IMR-90 (cell line): ENCODE measurements at regions not wholly inside any gene's neighbourhood (a gene's known extent, or its start where the extent isn't known, plus 50 kb on each side); places are given as distances from the start of the nearest gene placed in this dataset.
A peak's percentile ranks its signal among the peaks of the same experiment; 100 is the strongest.

Experiments used
- ATAC-seq: fragments of 200-7000 bp; cut with Tn5 transposase; 2 replicates; pipeline ENCODE4 v1.9.1; 2020; ENCODE audit warnings: low read depth, mild to moderate bottlenecking, moderate library complexity
- BruUV-seq: library from RNA; stranded (reverse); fragments of 400-500 nt; replicated peaks from 2 replicates; lab custom pipeline; 2021; lab: Mats Ljungman, UMichigan
- CTCF ChIA-PET: fragments of 300-600 bp; formaldehyde crosslinking; extraction: SDS; loops from one replicate; lab custom pipeline; 2021; ENCODE audit warnings: antibody characterized with exemption; lab: Yijun Ruan, JAX
- POLR2A ChIA-PET: fragments of 300-600 bp; sonication (Branson Sonifier 250); formaldehyde crosslinking; loops from one replicate; lab custom pipeline; 2022; ENCODE audit warnings: antibody characterized with exemption; ENCODE audit not compliant: unreplicated experiment; lab: Charles Lee
- DNase-seq: peaks from one replicate; pipeline ENCODE4 v3.0.0; 2013
- H2AFZ ChIP-seq: replicated peaks from 2 replicates; pipeline ENCODE3; 2013; ENCODE audit warnings: low read length, mild to moderate bottlenecking; ENCODE audit not compliant: poor library complexity
- H2AK5ac ChIP-seq: 2 replicates; pipeline ENCODE4 v1.6.1; 2013; ENCODE audit warnings: low read depth, low read length, inconsistent platforms
- H2AK9ac ChIP-seq: replicated peaks from 2 replicates; pipeline ENCODE3; 2013; ENCODE audit warnings: mild to moderate bottlenecking, low read depth, low read length, moderate library complexity; ENCODE audit not compliant: poor library complexity
- H2BK120ac ChIP-seq: 2 replicates; pipeline ENCODE4 v1.6.1; 2013; ENCODE audit warnings: low read depth, low read length, inconsistent platforms
- H2BK15ac ChIP-seq: 3 replicates; pipeline ENCODE4 v1.6.1; 2013; ENCODE audit warnings: low read depth, low read length, inconsistent platforms
- H2BK20ac ChIP-seq: 2 replicates; pipeline ENCODE4 v1.6.1; 2013; ENCODE audit warnings: low read depth, mild to moderate bottlenecking, inconsistent platforms, low read length, moderate library complexity
- H2BK5ac ChIP-seq: 2 replicates; pipeline ENCODE4 v1.6.1; 2013; ENCODE audit warnings: mild to moderate bottlenecking, low read depth, low read length, inconsistent platforms; ENCODE audit not compliant: poor library complexity, severe bottlenecking
- H3K14ac ChIP-seq: replicated peaks from 2 replicates; pipeline ENCODE4 v1.6.1; 2013; ENCODE audit warnings: low read depth, low read length, inconsistent platforms
- H3K18ac ChIP-seq: 2 replicates; pipeline ENCODE4 v1.6.1; 2013; ENCODE audit warnings: low read depth, low read length, control low read depth
- H3K23ac ChIP-seq: 2 replicates; pipeline ENCODE4 v1.6.1; 2013; ENCODE audit warnings: low read depth, low read length, inconsistent platforms
- H3K27ac ChIP-seq: 2 replicates; pipeline ENCODE4 v1.5.1; 2013; ENCODE audit warnings: mild to moderate bottlenecking, control low read depth, low read length; ENCODE audit not compliant: insufficient read depth
- H3K27me3 ChIP-seq: 2 replicates; pipeline ENCODE4 v1.6.1; 2013; ENCODE audit warnings: low read length; ENCODE audit not compliant: control insufficient read depth, insufficient read depth
- H3K36me3 ChIP-seq: 2 replicates; pipeline ENCODE4 v1.6.1; 2013; ENCODE audit warnings: low read length, mixed read lengths; ENCODE audit not compliant: control insufficient read depth, insufficient read depth
- H3K4ac ChIP-seq: 2 replicates; pipeline ENCODE4 v1.6.1; 2013; ENCODE audit warnings: low read depth, low read length, inconsistent platforms
- H3K4me1 ChIP-seq: 2 replicates; pipeline ENCODE4 v1.6.1; 2013; ENCODE audit warnings: low read length, mixed read lengths; ENCODE audit not compliant: control insufficient read depth, insufficient read depth
- H3K4me2 ChIP-seq: 2 replicates; pipeline ENCODE4 v1.6.1; 2013; ENCODE audit warnings: low read depth, mild to moderate bottlenecking, control low read depth, low read length, moderate library complexity
- H3K4me3 ChIP-seq: 2 replicates; pipeline ENCODE4 v1.5.1; 2013; ENCODE audit warnings: low read depth, mild to moderate bottlenecking, control low read depth, low read length, moderate library complexity; ENCODE audit not compliant: insufficient read depth
- H3K56ac ChIP-seq: 2 replicates; pipeline ENCODE4 v1.6.1; 2013; ENCODE audit warnings: low read length, inconsistent platforms; ENCODE audit not compliant: insufficient read depth; ENCODE audit errors: extremely low read depth
- H3K79me1 ChIP-seq, 2 experiments: 2 replicates each; pipeline ENCODE4 v1.6.1; 2013; ENCODE audit warnings: low read length in 2 of 2, inconsistent platforms in 1 of 2, low read depth in 1 of 2
- H3K9ac ChIP-seq: 2 replicates; pipeline ENCODE4 v1.6.1; 2013; ENCODE audit warnings: low read depth, low read length, control low read depth
- H3K9me1 ChIP-seq: 2 replicates; pipeline ENCODE4 v1.6.1; 2013; ENCODE audit warnings: low read length, inconsistent platforms; ENCODE audit not compliant: insufficient read depth
- H3K9me3 ChIP-seq: 2 replicates; pipeline ENCODE4 v1.6.1; 2013; ENCODE audit warnings: low read length; ENCODE audit not compliant: control insufficient read depth, insufficient read depth
- H4K20me1 ChIP-seq: 2 replicates; pipeline ENCODE4 v1.6.1; 2013; ENCODE audit warnings: low read length, inconsistent platforms; ENCODE audit not compliant: insufficient read depth
- H4K5ac ChIP-seq: 2 replicates; pipeline ENCODE4 v1.6.1; 2013; ENCODE audit warnings: mild to moderate bottlenecking, low read depth, low read length, control low read depth
- H4K8ac ChIP-seq, 2 experiments: 2 replicates each; pipeline ENCODE4 v1.6.1; 2013; ENCODE audit warnings: low read depth in 2 of 2, low read length in 2 of 2, control low read depth in 1 of 2, inconsistent platforms in 1 of 2
- H4K91ac ChIP-seq: 2 replicates; pipeline ENCODE4 v1.6.1; 2013; ENCODE audit warnings: low read depth, low read length, inconsistent platforms; ENCODE audit not compliant: insufficient read depth
- BHLHE40 ChIP-seq: fragments of 150-350 bp; IDR thresholded peaks from 2 replicates; pipeline ENCODE4 v1.6.1; 2016; ENCODE audit warnings: mild to moderate bottlenecking, low read depth, low read length
- CEBPB ChIP-seq: IDR thresholded peaks from 2 replicates; pipeline ENCODE4 v1.6.1; 2012; ENCODE audit warnings: low read depth, low read length, improper control_type of control experiment
- CHD1 ChIP-seq: IDR thresholded peaks from 2 replicates; pipeline ENCODE4 v1.6.1; 2012; ENCODE audit warnings: low read depth, low read length, improper control_type of control experiment
- FOS ChIP-seq: fragments of 150-350 bp; IDR thresholded peaks from 2 replicates; pipeline ENCODE4 v1.6.1; 2016; ENCODE audit warnings: low read depth, low read length
- MAFK ChIP-seq: IDR thresholded peaks from 2 replicates; pipeline ENCODE4 v1.6.1; 2012; ENCODE audit warnings: low read depth, low read length, improper control_type of control experiment
- MAZ ChIP-seq: IDR thresholded peaks from 2 replicates; pipeline ENCODE4 v1.6.1; 2012; ENCODE audit warnings: low read depth, mild to moderate bottlenecking, low read length, improper control_type of control experiment, moderate library complexity, borderline replicate concordance
- MXI1 ChIP-seq: IDR thresholded peaks from 2 replicates; pipeline ENCODE4 v1.6.1; 2012; ENCODE audit warnings: low read depth, mild to moderate bottlenecking, low read length, moderate library complexity, borderline replicate concordance
- NFE2L2 ChIP-seq: fragments of 150-350 bp; IDR thresholded peaks from 2 replicates; pipeline ENCODE4 v1.6.1; 2016; ENCODE audit warnings: low read depth, mild to moderate bottlenecking, low read length
- POLR2A ChIP-seq: IDR thresholded peaks from 2 replicates; pipeline ENCODE4 v1.6.1; 2012; ENCODE audit warnings: mild to moderate bottlenecking, low read depth, low read length
- RAD21 ChIP-seq: IDR thresholded peaks from 2 replicates; pipeline ENCODE4 v1.6.1; 2012; ENCODE audit warnings: low read length, improper control_type of control experiment
- RCOR1 ChIP-seq: IDR thresholded peaks from 2 replicates; pipeline ENCODE4 v1.6.1; 2012; ENCODE audit warnings: mild to moderate bottlenecking, low read length, improper control_type of control experiment; ENCODE audit not compliant: insufficient replicate concordance
- RFX5 ChIP-seq: IDR thresholded peaks from 2 replicates; pipeline ENCODE4 v1.8.0; 2012; ENCODE audit warnings: low read depth, mild to moderate bottlenecking, low read length, moderate library complexity
- SMC3 ChIP-seq: fragments of 150-350 bp; IDR thresholded peaks from 2 replicates; pipeline ENCODE4 v1.6.1; 2016; ENCODE audit warnings: low read depth, mild to moderate bottlenecking, antibody characterized with exemption, low read length, moderate library complexity
- WGBS, 2 experiments: methylation state at CpG; one replicate each; pipeline versions ENCODE4 v1.1.5 to v1.1.7; 2013; ENCODE audit warnings: missing lambda C conversion rate in 2 of 2; ENCODE audit not compliant: insufficient read length in 1 of 2; ENCODE audit errors: extremely low coverage in 2 of 2; 5-methylcytosine and 5-hydroxymethylcytosine counted together
- dilution Hi-C: fragments of 300-500 bp; cut with HindIII; formaldehyde crosslinking; loops from one replicate; pipeline ENCODE4 v1.14.3; 2018; ENCODE audit warnings: low sequenced_read_pairs; ENCODE audit not compliant: unreplicated experiment
- in situ Hi-C: fragments of 300-500 bp; cut with MboI; formaldehyde crosslinking; loops from 3 replicates; pipeline ENCODE4 v1.14.3; 2019; ENCODE audit warnings: low sequenced_read_pairs, inconsistent platforms, mixed read lengths
- intact Hi-C: fragments of 100-400 bp; cut with micrococcal nuclease; formaldehyde crosslinking; loops from 2 replicates; pipeline ENCODE4 v1.10.0; 2022
- TF ChIP-seq, protein P1 (sequence below): conservative IDR thresholded peaks from 2 replicates; pipeline ENCODE4 v1.5.1; 2012; ENCODE audit warnings: mild to moderate bottlenecking, low read depth, low read length, improper control_type of control experiment
- TF ChIP-seq, protein P2 (sequence below): fragments of 150-350 bp; IDR thresholded peaks from 2 replicates; pipeline ENCODE4 v1.6.1; 2016; ENCODE audit warnings: low read depth, mild to moderate bottlenecking, low read length, moderate library complexity, borderline replicate concordance
- TF ChIP-seq, protein P3 (sequence below): fragments of 150-350 bp; IDR thresholded peaks from 2 replicates; pipeline ENCODE4 v1.6.1; 2017; ENCODE audit warnings: mild to moderate bottlenecking, antibody characterized with exemption, low read length, low read depth

DNA sequence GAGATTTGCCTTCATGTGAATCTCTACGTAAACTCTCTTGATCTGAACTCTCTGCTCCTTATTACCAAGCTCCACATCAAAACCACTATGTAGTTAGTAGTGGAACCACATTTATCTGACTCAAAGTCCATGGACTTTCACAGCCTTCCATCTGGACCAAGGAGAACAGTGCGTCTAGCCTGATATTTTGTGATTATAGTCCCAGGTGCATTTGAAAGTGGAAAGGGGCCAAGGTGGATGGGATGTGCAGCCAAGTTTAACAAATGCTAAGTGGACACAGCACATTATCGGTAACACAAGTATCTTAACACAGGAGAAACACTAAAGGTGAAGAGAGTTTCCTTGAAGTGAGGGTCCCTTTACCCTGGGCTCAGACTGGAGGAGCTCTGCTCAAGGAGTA lies 281.2 kb upstream of the SGK1 start:
- H3K9me3 ChIP-seq = peaks cover 8% of the 10 kb centered on the region
- no peak overlapping the region for H3K14ac ChIP-seq
- H3K79me1 ChIP-seq = no peaks in the 10 kb centered on the region
- no peak overlapping the region for H2BK20ac ChIP-seq
- no peaks in the 10 kb centered on the region for H3K27me3 ChIP-seq
- no peak overlapping the region for H2AFZ ChIP-seq
- no peak overlapping the region for H4K8ac ChIP-seq
- no peaks in the 10 kb centered on the region for H4K20me1 ChIP-seq
- in situ Hi-C loops = no loop called here
- H3K23ac ChIP-seq = no peak overlapping the region
- no peak overlapping the region for H3K9ac ChIP-seq
- no peak overlapping the region for H3K4ac ChIP-seq
- no peak overlapping the region for H3K4me3 ChIP-seq
- peak overlapping the region; percentile 10; the same call in 1 of the 2 replicates for H2AK5ac ChIP-seq
- intact Hi-C loops = no loop called here
- no peak overlapping the region for H3K18ac ChIP-seq
- ATAC-seq (no peak), DNase-seq (no peak)
- no peaks in the 10 kb centered on the region for H3K9me1 ChIP-seq
- H3K56ac ChIP-seq = no peak overlapping the region
- dilution Hi-C loops = no loop called here
- no peak overlapping the region for H2BK120ac ChIP-seq
- H2BK5ac ChIP-seq = no peak overlapping the region
- ChIA-PET POLR2A (no interaction called here), CTCF (interaction anchor here (0.7 kb wide), 1 partner anchor 34 kb away, joined by 3 read pairs; no protein-coding TSS in a partner anchor)
- no peak overlapping the region for H3K27ac ChIP-seq
- H4K5ac ChIP-seq = no peak overlapping the region
- TF ChIP-seq MAZ (no peak), SMC3 (no peak), POLR2A (no peak), BHLHE40 (no peak), NFE2L2 (no peak), MAFK (no peak), CEBPB (no peak), MXI1 (no peak), FOS (no peak), RAD21 (no peak), RCOR1 (no peak), CHD1 (no peak), RFX5 (no peak)
- TF ChIP-seq, protein P1, sequence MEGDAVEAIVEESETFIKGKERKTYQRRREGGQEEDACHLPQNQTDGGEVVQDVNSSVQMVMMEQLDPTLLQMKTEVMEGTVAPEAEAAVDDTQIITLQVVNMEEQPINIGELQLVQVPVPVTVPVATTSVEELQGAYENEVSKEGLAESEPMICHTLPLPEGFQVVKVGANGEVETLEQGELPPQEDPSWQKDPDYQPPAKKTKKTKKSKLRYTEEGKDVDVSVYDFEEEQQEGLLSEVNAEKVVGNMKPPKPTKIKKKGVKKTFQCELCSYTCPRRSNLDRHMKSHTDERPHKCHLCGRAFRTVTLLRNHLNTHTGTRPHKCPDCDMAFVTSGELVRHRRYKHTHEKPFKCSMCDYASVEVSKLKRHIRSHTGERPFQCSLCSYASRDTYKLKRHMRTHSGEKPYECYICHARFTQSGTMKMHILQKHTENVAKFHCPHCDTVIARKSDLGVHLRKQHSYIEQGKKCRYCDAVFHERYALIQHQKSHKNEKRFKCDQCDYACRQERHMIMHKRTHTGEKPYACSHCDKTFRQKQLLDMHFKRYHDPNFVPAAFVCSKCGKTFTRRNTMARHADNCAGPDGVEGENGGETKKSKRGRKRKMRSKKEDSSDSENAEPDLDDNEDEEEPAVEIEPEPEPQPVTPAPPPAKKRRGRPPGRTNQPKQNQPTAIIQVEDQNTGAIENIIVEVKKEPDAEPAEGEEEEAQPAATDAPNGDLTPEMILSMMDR = no peak
- TF ChIP-seq, protein P2, sequence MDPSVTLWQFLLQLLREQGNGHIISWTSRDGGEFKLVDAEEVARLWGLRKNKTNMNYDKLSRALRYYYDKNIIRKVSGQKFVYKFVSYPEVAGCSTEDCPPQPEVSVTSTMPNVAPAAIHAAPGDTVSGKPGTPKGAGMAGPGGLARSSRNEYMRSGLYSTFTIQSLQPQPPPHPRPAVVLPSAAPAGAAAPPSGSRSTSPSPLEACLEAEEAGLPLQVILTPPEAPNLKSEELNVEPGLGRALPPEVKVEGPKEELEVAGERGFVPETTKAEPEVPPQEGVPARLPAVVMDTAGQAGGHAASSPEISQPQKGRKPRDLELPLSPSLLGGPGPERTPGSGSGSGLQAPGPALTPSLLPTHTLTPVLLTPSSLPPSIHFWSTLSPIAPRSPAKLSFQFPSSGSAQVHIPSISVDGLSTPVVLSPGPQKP = no peak
- TF ChIP-seq, protein P3, sequence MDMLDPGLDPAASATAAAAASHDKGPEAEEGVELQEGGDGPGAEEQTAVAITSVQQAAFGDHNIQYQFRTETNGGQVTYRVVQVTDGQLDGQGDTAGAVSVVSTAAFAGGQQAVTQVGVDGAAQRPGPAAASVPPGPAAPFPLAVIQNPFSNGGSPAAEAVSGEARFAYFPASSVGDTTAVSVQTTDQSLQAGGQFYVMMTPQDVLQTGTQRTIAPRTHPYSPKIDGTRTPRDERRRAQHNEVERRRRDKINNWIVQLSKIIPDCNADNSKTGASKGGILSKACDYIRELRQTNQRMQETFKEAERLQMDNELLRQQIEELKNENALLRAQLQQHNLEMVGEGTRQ = no peak
- no peaks in the 10 kb centered on the region for H3K4me1 ChIP-seq
- BruUV-seq = no TSS peak
- no peak overlapping the region for H3K4me2 ChIP-seq
- no peak overlapping the region for H2AK9ac ChIP-seq
- no peaks in the 10 kb centered on the region for H3K36me3 ChIP-seq
- no peak overlapping the region for H4K91ac ChIP-seq
- H2BK15ac ChIP-seq = no peak overlapping the region
- no CpG with 5 or more reads among the region's 3 CpGs for WGBS, 2 experiments
